Osteocyte (in vitro differentiated cells): ENCODE measurements at regions not wholly inside any gene's neighbourhood (a gene's known extent, or its start where the extent isn't known, plus 50 kb on each side); places are given as distances from the start of the nearest gene placed in this dataset.

Experiments used
- DNase-seq: peaks from one replicate; pipeline ENCODE4 v3.0.0; 2021; ENCODE audit warnings: mixed read lengths; ENCODE audit not compliant: unreplicated experiment; ENCODE audit errors: extremely low spot score
- H3K27ac Mint-ChIP-seq: one replicate; pipeline ENCODE4 v1.8.0; 2021; ENCODE audit warnings: mild to moderate bottlenecking, mixed read lengths; ENCODE audit not compliant: unreplicated experiment
- H3K27me3 Mint-ChIP-seq: one replicate; pipeline ENCODE4 v1.8.0; 2021; ENCODE audit warnings: mixed read lengths; ENCODE audit not compliant: unreplicated experiment
- H3K36me3 Mint-ChIP-seq: one replicate; pipeline ENCODE4 v1.8.0; 2021; ENCODE audit warnings: mixed read lengths; ENCODE audit not compliant: unreplicated experiment
- H3K4me1 Mint-ChIP-seq: one replicate; pipeline ENCODE4 v1.8.0; 2021; ENCODE audit warnings: mixed read lengths; ENCODE audit not compliant: unreplicated experiment
- H3K4me3 Mint-ChIP-seq: one replicate; pipeline ENCODE4 v1.8.0; 2021; ENCODE audit warnings: mild to moderate bottlenecking, moderate library complexity, mixed read lengths; ENCODE audit not compliant: unreplicated experiment
- H3K9me3 Mint-ChIP-seq: one replicate; pipeline ENCODE4 v1.8.0; 2021; ENCODE audit warnings: mixed read lengths; ENCODE audit not compliant: unreplicated experiment
- CTCF ChIP-seq: fragments of 200-600 bp; sonication (generic); IDR thresholded peaks from 2 replicates; pipeline ENCODE4 v1.5.0; 2021; ENCODE audit warnings: antibody characterized with exemption, mild to moderate bottlenecking, moderate library complexity

GRCh38 chr5:71910741-71911140, 191.7 kb downstream of the CARTPT start:
- TF ChIP-seq CTCF, result no peak
- no peaks in the 10 kb centered on the region for H3K36me3 Mint-ChIP-seq
- H3K27me3 Mint-ChIP-seq, result peaks cover 2% of the 10 kb centered on the region
- peaks cover 10% of the 10 kb centered on the region for H3K9me3 Mint-ChIP-seq
- H3K4me1 Mint-ChIP-seq, result peaks cover 3% of the 10 kb centered on the region
- H3K4me3 Mint-ChIP-seq, result no peak overlapping the region
- DNase-seq, result no peak
- no peak overlapping the region for H3K27ac Mint-ChIP-seq

GRCh38 chr5:71912021-71912420, 192.9 kb downstream of the CARTPT start:
- no peak for DNase-seq
- no peak for TF ChIP-seq CTCF
- Mint-ChIP-seq H3K9me3 (peaks cover 9% of the 10 kb centered on the region), H3K27me3 (peaks cover 2% of the 10 kb centered on the region), H3K4me3 (no peak overlapping the region), H3K4me1 (peaks cover 3% of the 10 kb centered on the region), H3K27ac (no peak overlapping the region), H3K36me3 (no peaks in the 10 kb centered on the region)

GRCh38 chr5:71914281-71914680, 193.0 kb upstream of the MAP1B start:
- H3K36me3 Mint-ChIP-seq, result no peaks in the 10 kb centered on the region
- H3K4me1 Mint-ChIP-seq, result no peaks in the 10 kb centered on the region
- TF ChIP-seq CTCF, result no peak
- H3K27me3 Mint-ChIP-seq, result peaks cover 2% of the 10 kb centered on the region
- H3K4me3 Mint-ChIP-seq, result no peak overlapping the region
- no peak overlapping the region for H3K27ac Mint-ChIP-seq
- no peak for DNase-seq
- H3K9me3 Mint-ChIP-seq, result peaks cover 9% of the 10 kb centered on the region

- peaks cover 28% of the 10 kb centered on the region for H3K4me1 Mint-ChIP-seq
Measured at GRCh38 chr5:71922584-71923106, 184.6 kb upstream of the MAP1B start.

GRCh38 chr5:71923755-71924154, 183.5 kb upstream of the MAP1B start:
- Mint-ChIP-seq H3K9me3 (peaks cover 14% of the 10 kb centered on the region), H3K4me3 (no peak overlapping the region), H3K27me3 (no peaks in the 10 kb centered on the region), H3K36me3 (peaks cover 2% of the 10 kb centered on the region), H3K27ac (no peak overlapping the region), H3K4me1 (peaks cover 28% of the 10 kb centered on the region)
- DNase-seq, result no peak
- TF ChIP-seq CTCF, result no peak

More at GRCh38 chr5:71922584-71923106, 184.6 kb upstream of the MAP1B start:
- no peaks in the 10 kb centered on the region for H3K27me3 Mint-ChIP-seq
- no peak overlapping the region for H3K4me3 Mint-ChIP-seq
- H3K27ac Mint-ChIP-seq, result no peak overlapping the region
- TF ChIP-seq CTCF, result no peak
- H3K36me3 Mint-ChIP-seq, result peaks cover 2% of the 10 kb centered on the region
- peaks cover 14% of the 10 kb centered on the region for H3K9me3 Mint-ChIP-seq
- DNase-seq, result no peak
